SK-N-SH (cell line): ENCODE measurements at regions not wholly inside any gene's neighbourhood (a gene's known extent, or its start where the extent isn't known, plus 50 kb on each side); places are given as distances from the start of the nearest gene placed in this dataset.

Source experiments
- CHD2 ChIP-seq: fragments of 150-350 bp; IDR thresholded peaks from 2 replicates; pipeline ENCODE4 v1.6.1; 2018; ENCODE audit warnings: low read length; ENCODE audit not compliant: partially characterized antibody
- CTCF ChIP-seq: fragments of 200-600 bp; sonication (generic); IDR thresholded peaks from 2 replicates; pipeline ENCODE4 v1.6.1; 2017; ENCODE audit warnings: antibody characterized with exemption, mild to moderate bottlenecking, moderate library complexity
- ELF1 ChIP-seq: IDR thresholded peaks from 2 replicates; pipeline ENCODE4 v1.4.0; 2012
- EZH2phosphoT487 ChIP-seq: fragments of 200-600 bp; sonication (generic); IDR thresholded peaks from 2 replicates; pipeline ENCODE4 v1.6.1; 2017; ENCODE audit warnings: low read depth, mixed run types, mild to moderate bottlenecking, antibody characterized with exemption, moderate library complexity, borderline replicate concordance
- MAX ChIP-seq: IDR thresholded peaks from 2 replicates; pipeline ENCODE4 v1.4.0; 2012; ENCODE audit warnings: low read depth
- RAD21 ChIP-seq: IDR thresholded peaks from 2 replicates; pipeline ENCODE4 v1.6.1; 2012; ENCODE audit warnings: mild to moderate bottlenecking, low read length
- TAF1 ChIP-seq: IDR thresholded peaks from 2 replicates; pipeline ENCODE4 v1.6.1; 2012; ENCODE audit warnings: low read depth, mild to moderate bottlenecking, low read length, moderate library complexity, borderline replicate concordance
- USF1 ChIP-seq: IDR thresholded peaks from 2 replicates; pipeline ENCODE4 v1.4.0; 2012; ENCODE audit warnings: low read depth, borderline replicate concordance
- USF2 ChIP-seq: fragments of 150-350 bp; IDR thresholded peaks from 2 replicates; pipeline ENCODE4 v1.6.1; 2017; ENCODE audit warnings: antibody characterized with exemption, low read length, low read depth, borderline replicate concordance

- TF ChIP-seq MAX (no peak), EZH2phosphoT487 (no peak), CTCF (no peak), RAD21 (no peak), TAF1 (no peak), ELF1 (no peak), USF1 (no peak), CHD2 (no peak), USF2 (no peak)
Measured at GRCh38 chr18:77601567-77601966, 351.9 kb downstream of the GALR1 start.
